ENCODE measurements at regions not wholly inside any gene's neighbourhood (a gene's known extent, or its start where the extent isn't known, plus 50 kb on each side); places are given as distances from the start of the nearest gene placed in this dataset.
"Not testable (repeated sequence)": the region's sequence is repeated elsewhere in the genome, so short reads cannot be mapped to it uniquely, and the experiment has no call there.

- not testable (repeated sequence) for DNase-seq (ENCODE audit: insufficient read length, low spot score); FAIRE-seq
Measured at GRCh38 chrX:23458957-23459356, 124.3 kb downstream of the PTCHD1 start.

GRCh38 chrX:23465105-23465791, 130.6 kb downstream of the PTCHD1 start:
- TF ChIP-seq POLR2A (IDR thresholded peaks at IDR 0.05; ENCODE audit: low read depth, low read length), result no peak
- DNase-seq (ENCODE audit: insufficient read length, low spot score), result no peak
- no peak for FAIRE-seq

- no peak for DNase-seq (ENCODE audit: insufficient read length, low spot score)
- FAIRE-seq, result no peak
- no peak for TF ChIP-seq POLR2A (IDR thresholded peaks at IDR 0.05; ENCODE audit: low read depth, low read length)
Measured at GRCh38 chrX:23465985-23466384, 131.3 kb downstream of the PTCHD1 start.

GRCh38 chrX:23478056-23478455, 143.4 kb downstream of the PTCHD1 start:
- no peak for DNase-seq (ENCODE audit: insufficient read length, low spot score)
- no peak for TF ChIP-seq POLR2A (IDR thresholded peaks at IDR 0.05; ENCODE audit: low read depth, low read length)
- no peak for FAIRE-seq

GRCh38 chrX:23478561-23478960, 143.9 kb downstream of the PTCHD1 start:
- no peak for DNase-seq (ENCODE audit: insufficient read length, low spot score)
- TF ChIP-seq POLR2A (IDR thresholded peaks at IDR 0.05; ENCODE audit: low read depth, low read length), result no peak
- no peak for FAIRE-seq

GRCh38 chrX:23482561-23482960, 147.9 kb downstream of the PTCHD1 start:
- no peak for FAIRE-seq

GRCh38 chrX:23483396-23483795, 148.7 kb downstream of the PTCHD1 start:
- no peak for FAIRE-seq
- TF ChIP-seq POLR2A (IDR thresholded peaks at IDR 0.05; ENCODE audit: low read depth, low read length), result no peak

More at GRCh38 chrX:23482561-23482960, 147.9 kb downstream of the PTCHD1 start:
- DNase-seq (ENCODE audit: insufficient read length, low spot score), result no peak
- no peak for TF ChIP-seq POLR2A (IDR thresholded peaks at IDR 0.05; ENCODE audit: low read depth, low read length)

GRCh38 chrX:23493941-23494374, 159.3 kb downstream of the PTCHD1 start:
- FAIRE-seq, result no peak
- DNase-seq (ENCODE audit: insufficient read length, low spot score), result no peak
- no peak for TF ChIP-seq POLR2A (IDR thresholded peaks at IDR 0.05; ENCODE audit: low read depth, low read length)

More at GRCh38 chrX:23483396-23483795, 148.7 kb downstream of the PTCHD1 start:
- no peak for DNase-seq (ENCODE audit: insufficient read length, low spot score)

- DNase-seq (ENCODE audit: insufficient read length, low spot score) (no peak), FAIRE-seq (no peak)
- no peak for TF ChIP-seq POLR2A (IDR thresholded peaks at IDR 0.05; ENCODE audit: low read depth, low read length)
Measured at GRCh38 chrX:23494741-23495140, 160.1 kb downstream of the PTCHD1 start.

- TF ChIP-seq POLR2A (IDR thresholded peaks at IDR 0.05; ENCODE audit: low read depth, low read length), result no peak
- FAIRE-seq, result no peak
- DNase-seq (ENCODE audit: insufficient read length, low spot score), result no peak
Measured at GRCh38 chrX:23497919-23498318, 163.3 kb downstream of the PTCHD1 start.

GRCh38 chrX:23501974-23502373, 165.3 kb upstream of the PRDX4 start:
- FAIRE-seq (no peak), DNase-seq (ENCODE audit: insufficient read length, low spot score) (no peak)
- TF ChIP-seq POLR2A (IDR thresholded peaks at IDR 0.05; ENCODE audit: low read depth, low read length), result no peak

GRCh38 chrX:23503835-23504539, 163.3 kb upstream of the PRDX4 start:
- FAIRE-seq (peak; percentile 36), DNase-seq (ENCODE audit: insufficient read length, low spot score) (peak; percentile 19)
- no peak for TF ChIP-seq POLR2A (IDR thresholded peaks at IDR 0.05; ENCODE audit: low read depth, low read length)

GRCh38 chrX:23504540-23504884, 162.8 kb upstream of the PRDX4 start:
- TF ChIP-seq POLR2A (IDR thresholded peaks at IDR 0.05; ENCODE audit: low read depth, low read length), result no peak
- FAIRE-seq (no peak), DNase-seq (ENCODE audit: insufficient read length, low spot score) (no peak)

GRCh38 chrX:23504895-23505294, 162.4 kb upstream of the PRDX4 start:
- no peak for FAIRE-seq
- no peak for TF ChIP-seq POLR2A (IDR thresholded peaks at IDR 0.05; ENCODE audit: low read depth, low read length)
- DNase-seq (ENCODE audit: insufficient read length, low spot score), result no peak
